ENCODE measurements at regions not wholly inside any gene's neighbourhood (a gene's known extent, or its start where the extent isn't known, plus 50 kb on each side); places are given as distances from the start of the nearest gene placed in this dataset.

DNA sequence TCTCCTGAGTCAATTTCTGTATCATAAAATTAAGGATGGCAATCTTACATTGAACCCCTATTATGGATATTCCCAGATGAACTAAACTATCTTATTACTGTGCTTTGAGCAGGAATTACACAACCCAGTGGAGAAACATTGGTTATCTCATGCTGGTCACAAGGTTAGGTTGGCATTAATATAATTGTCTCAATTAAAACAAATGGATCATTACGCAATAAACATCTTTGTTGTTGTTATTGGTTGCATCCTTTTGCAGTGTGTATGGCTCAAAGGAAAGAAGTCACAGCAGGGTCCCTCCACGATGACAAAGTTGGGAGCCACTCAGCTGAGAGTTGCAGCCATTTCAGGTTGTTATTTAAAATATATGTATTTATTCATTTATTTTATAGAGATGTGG is 297.0 kb upstream of the KLF4 start:
- TF ChIP-seq, protein P1, sequence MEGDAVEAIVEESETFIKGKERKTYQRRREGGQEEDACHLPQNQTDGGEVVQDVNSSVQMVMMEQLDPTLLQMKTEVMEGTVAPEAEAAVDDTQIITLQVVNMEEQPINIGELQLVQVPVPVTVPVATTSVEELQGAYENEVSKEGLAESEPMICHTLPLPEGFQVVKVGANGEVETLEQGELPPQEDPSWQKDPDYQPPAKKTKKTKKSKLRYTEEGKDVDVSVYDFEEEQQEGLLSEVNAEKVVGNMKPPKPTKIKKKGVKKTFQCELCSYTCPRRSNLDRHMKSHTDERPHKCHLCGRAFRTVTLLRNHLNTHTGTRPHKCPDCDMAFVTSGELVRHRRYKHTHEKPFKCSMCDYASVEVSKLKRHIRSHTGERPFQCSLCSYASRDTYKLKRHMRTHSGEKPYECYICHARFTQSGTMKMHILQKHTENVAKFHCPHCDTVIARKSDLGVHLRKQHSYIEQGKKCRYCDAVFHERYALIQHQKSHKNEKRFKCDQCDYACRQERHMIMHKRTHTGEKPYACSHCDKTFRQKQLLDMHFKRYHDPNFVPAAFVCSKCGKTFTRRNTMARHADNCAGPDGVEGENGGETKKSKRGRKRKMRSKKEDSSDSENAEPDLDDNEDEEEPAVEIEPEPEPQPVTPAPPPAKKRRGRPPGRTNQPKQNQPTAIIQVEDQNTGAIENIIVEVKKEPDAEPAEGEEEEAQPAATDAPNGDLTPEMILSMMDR (IDR thresholded peaks at IDR 0.05; ENCODE audit: low read depth, low read length): no peak
- TF ChIP-seq EZH2phosphoT487 (IDR thresholded peaks at IDR 0.05; ENCODE audit: low read depth): no peak
